Adipocyte (in vitro differentiated cells): ENCODE measurements at regions not wholly inside any gene's neighbourhood (a gene's known extent, or its start where the extent isn't known, plus 50 kb on each side); places are given as distances from the start of the nearest gene placed in this dataset.

Source experiments
- DNase-seq: peaks from one replicate; pipeline ENCODE4 v3.0.0-alpha.2; 2015; ENCODE audit warnings: low read depth
- H3K27me3 ChIP-seq: replicated peaks from 2 replicates; pipeline ENCODE4 v1.7.0; 2013; ENCODE audit warnings: mild to moderate bottlenecking, low read length, moderate library complexity; ENCODE audit not compliant: control insufficient read depth, insufficient read depth
- H3K36me3 ChIP-seq: 2 replicates; pipeline ENCODE4 v1.7.0; 2013; ENCODE audit warnings: low read length, mild to moderate bottlenecking, moderate library complexity; ENCODE audit not compliant: control insufficient read depth, insufficient read depth, severe bottlenecking
- H3K4me1 ChIP-seq: 2 replicates; pipeline ENCODE4 v1.7.0; 2013; ENCODE audit warnings: mild to moderate bottlenecking, low read length, moderate library complexity; ENCODE audit not compliant: control insufficient read depth, insufficient read depth
- H3K4me3 ChIP-seq: 2 replicates; pipeline ENCODE4 v1.7.0; 2013; ENCODE audit warnings: mild to moderate bottlenecking, low read length, moderate library complexity
- H3K9ac ChIP-seq: 2 replicates; pipeline ENCODE4 v1.7.0; 2013; ENCODE audit warnings: mild to moderate bottlenecking, low read length, moderate library complexity
- H3K9me3 ChIP-seq: 2 replicates; pipeline ENCODE4 v1.7.0; 2013; ENCODE audit warnings: mild to moderate bottlenecking, low read length, moderate library complexity; ENCODE audit not compliant: control insufficient read depth

DNA sequence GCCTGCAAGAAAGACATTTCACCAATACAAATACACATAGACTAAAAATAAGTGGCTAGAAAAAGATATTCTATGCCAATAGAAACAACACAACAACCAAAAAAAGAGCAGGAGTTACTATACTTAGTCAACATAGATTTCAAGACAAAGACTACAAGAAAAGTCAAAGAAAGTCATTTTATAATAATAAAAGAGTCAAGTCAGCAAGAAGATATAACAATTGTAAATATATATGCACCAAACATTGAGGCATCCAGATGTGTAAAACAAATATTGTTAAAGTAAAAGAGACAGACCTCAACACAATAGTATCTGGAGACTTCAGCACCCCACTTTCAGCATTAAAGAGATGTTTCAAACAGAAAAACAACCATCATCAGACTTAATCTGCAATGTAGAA lies 104.6 kb downstream of the AMY1C start:
- no peak overlapping the region for H3K4me3 ChIP-seq
- no peak overlapping the region for H3K9ac ChIP-seq
- H3K27me3 ChIP-seq, result no peaks in the 10 kb centered on the region
- H3K36me3 ChIP-seq, result no peaks in the 10 kb centered on the region
- no peaks in the 10 kb centered on the region for H3K4me1 ChIP-seq
- no peak for DNase-seq
- peaks cover 6% of the 10 kb centered on the region for H3K9me3 ChIP-seq

GRCh38 chr1:103859721-103860120 lies 110.0 kb downstream of the AMY1C start:
- no peak overlapping the region for H3K4me3 ChIP-seq
- H3K9me3 ChIP-seq, result peaks cover 4% of the 10 kb centered on the region
- H3K36me3 ChIP-seq, result no peaks in the 10 kb centered on the region
- no peaks in the 10 kb centered on the region for H3K4me1 ChIP-seq
- no peak overlapping the region for H3K9ac ChIP-seq
- no peak for DNase-seq
- H3K27me3 ChIP-seq, result no peaks in the 10 kb centered on the region

DNA sequence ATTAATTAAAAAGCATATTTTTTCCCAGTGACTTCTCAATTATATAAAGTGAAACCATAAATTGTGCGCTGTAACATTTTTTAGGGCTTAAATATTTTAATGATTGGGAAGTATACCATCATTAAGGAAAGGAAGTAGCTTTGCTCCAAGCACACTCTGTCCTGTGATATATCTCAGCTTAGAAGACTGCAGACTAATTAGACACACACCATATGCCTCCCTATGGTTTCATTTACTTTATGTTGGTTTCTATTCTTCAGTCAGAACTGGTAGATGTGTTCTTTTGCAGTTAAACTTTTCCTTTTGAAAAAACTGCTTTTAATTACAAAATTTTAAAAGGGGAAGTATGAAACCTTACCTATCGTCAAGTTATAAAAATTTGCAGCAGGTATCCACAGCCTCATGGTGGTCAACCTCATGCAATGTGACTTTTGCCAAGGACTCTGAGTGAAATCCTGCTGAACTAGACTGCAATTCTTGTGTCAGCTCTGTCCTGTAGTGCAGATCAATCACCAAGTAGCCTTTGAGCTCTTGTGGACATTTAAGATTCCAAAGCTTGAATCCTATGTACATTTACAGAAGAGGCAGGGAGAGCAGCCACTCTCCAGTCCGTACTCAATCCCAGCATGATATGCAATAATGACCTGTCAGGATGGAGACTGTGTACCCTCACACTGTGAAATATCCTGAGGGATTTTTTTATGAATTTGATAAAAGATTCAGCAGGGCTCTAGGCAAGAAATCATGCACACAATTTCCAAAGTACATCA lies 149.1 kb downstream of the AMY1C start:
- H3K9me3 ChIP-seq, result no peaks in the 10 kb centered on the region
- H3K36me3 ChIP-seq, result no peaks in the 10 kb centered on the region
- no peaks in the 10 kb centered on the region for H3K27me3 ChIP-seq
- H3K9ac ChIP-seq, result no peak overlapping the region
- no peak overlapping the region for H3K4me3 ChIP-seq
- no peaks in the 10 kb centered on the region for H3K4me1 ChIP-seq
- no peak for DNase-seq

DNA sequence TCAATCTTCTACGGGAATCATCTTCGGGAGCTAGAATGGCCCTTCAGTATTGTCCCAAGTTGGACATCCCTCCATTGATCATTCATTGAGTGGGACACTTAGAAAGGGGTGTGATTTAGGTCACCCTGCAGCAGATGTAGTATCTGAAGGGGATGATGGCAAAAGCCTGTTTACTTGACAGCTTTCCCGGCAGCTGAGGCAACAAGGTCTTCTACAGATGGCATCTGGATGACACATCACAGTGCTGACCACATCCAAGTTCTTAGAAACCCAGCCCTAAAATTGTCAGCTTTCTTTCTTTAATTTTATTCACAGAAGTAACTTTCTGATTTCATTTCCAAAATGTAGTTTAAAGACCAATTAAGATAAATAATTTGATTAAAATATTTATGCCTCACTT lies 150.3 kb downstream of the AMY1C start:
- Histone ChIP-seq H3K9ac (no peak overlapping the region), H3K36me3 (no peaks in the 10 kb centered on the region), H3K27me3 (no peaks in the 10 kb centered on the region), H3K4me3 (no peak overlapping the region), H3K4me1 (no peaks in the 10 kb centered on the region), H3K9me3 (no peaks in the 10 kb centered on the region)
- DNase-seq, result no peak

DNA sequence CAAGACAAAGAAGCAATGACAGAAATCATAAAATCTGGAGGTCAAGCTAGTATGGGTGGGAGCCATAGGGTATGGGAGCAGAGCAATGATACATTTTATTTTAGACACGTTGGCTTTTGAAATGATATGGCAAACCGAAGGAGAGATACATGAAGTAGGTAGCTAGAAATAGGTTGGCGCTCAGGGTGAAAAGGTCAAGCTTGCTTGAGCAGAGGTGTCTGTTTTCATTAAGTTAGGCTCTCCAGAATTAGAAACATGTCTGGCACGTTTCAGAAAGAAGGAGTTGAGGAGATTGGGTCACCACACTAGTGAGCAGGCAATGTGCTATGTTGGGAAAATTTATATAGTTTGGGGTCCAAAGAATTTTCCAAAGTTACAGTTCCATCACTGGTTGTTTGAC lies 151.4 kb downstream of the AMY1C start:
- DNase-seq, result no peak
- H3K4me3 ChIP-seq, result no peak overlapping the region

GRCh38 chr1:103905363-103905762 lies 155.7 kb downstream of the AMY1C start:
- H3K27me3 ChIP-seq, result no peaks in the 10 kb centered on the region
- no peaks in the 10 kb centered on the region for H3K9me3 ChIP-seq
- no peaks in the 10 kb centered on the region for H3K36me3 ChIP-seq
- no peak overlapping the region for H3K9ac ChIP-seq
- no peak for DNase-seq
- no peaks in the 10 kb centered on the region for H3K4me1 ChIP-seq
- H3K4me3 ChIP-seq, result no peak overlapping the region

More for the DNA sequence above, 151.4 kb downstream of the AMY1C start:
- H3K4me1 ChIP-seq, result no peaks in the 10 kb centered on the region
- no peaks in the 10 kb centered on the region for H3K27me3 ChIP-seq
- no peak overlapping the region for H3K9ac ChIP-seq
- no peaks in the 10 kb centered on the region for H3K36me3 ChIP-seq
- no peaks in the 10 kb centered on the region for H3K9me3 ChIP-seq

- Histone ChIP-seq H3K9me3 (no peaks in the 10 kb centered on the region), H3K27me3 (no peaks in the 10 kb centered on the region), H3K9ac (no peak overlapping the region), H3K36me3 (no peaks in the 10 kb centered on the region), H3K4me1 (no peaks in the 10 kb centered on the region), H3K4me3 (no peak overlapping the region)
- no peak for DNase-seq
Observed at GRCh38 chr1:103911450-103911849, 161.8 kb downstream of the AMY1C start.

GRCh38 chr1:103917795-103918194 lies 168.1 kb downstream of the AMY1C start:
- Histone ChIP-seq H3K4me3 (no peak overlapping the region), H3K4me1 (no peaks in the 10 kb centered on the region), H3K27me3 (no peaks in the 10 kb centered on the region), H3K36me3 (no peaks in the 10 kb centered on the region), H3K9ac (no peak overlapping the region), H3K9me3 (no peaks in the 10 kb centered on the region)
- no peak for DNase-seq

DNA sequence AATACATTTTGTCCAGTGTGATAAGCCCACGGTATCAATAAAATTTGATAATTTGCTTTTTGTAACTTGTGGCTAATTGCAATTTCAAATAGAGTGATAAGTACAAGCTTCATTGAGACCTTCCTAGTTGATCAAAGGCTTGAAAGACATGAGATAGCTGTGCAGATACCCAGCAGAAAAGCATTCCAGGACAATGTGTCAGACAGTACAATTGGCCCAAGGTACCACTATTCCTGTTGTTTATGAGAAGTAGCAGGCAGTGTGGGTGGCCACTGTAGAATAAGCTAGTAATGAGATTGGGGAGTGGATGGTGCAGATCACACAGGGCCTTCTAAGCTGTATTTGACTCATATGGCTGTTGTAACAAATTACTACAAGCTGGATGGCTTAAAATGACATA lies 182.2 kb downstream of the AMY1C start:
- DNase-seq, result no peak
- Histone ChIP-seq H3K4me3 (no peak overlapping the region), H3K36me3 (no peaks in the 10 kb centered on the region), H3K4me1 (no peaks in the 10 kb centered on the region), H3K9me3 (no peaks in the 10 kb centered on the region), H3K9ac (no peak overlapping the region), H3K27me3 (no peaks in the 10 kb centered on the region)

DNA sequence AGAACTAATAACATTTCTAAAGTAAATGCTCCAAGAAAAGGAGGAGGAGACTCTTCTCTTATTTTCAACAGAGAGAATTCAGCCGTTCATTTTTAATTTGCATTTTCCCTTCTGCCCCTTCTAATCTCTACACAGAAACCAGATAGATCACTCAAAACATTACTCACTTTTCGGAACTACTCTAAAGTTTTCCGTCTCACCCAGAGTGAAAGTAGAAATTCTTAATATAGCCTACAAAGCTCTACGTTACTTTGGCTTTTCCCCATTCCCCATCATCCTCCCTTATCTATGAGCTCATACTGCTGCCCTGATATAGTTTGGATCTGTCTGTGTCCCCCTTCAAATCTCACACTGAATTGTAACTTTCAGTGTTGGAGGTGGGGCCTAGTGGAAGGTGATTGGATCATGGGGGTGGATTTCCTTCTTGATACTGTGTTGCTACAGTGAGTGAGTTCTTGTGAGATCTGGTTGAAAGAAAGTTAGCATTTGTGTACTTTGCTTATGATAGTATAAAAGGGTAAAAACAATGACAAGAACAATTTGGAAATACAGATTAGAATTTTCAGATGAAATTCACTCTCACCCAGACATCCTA lies 188.2 kb downstream of the AMY1C start:
- Histone ChIP-seq H3K4me1 (no peaks in the 10 kb centered on the region), H3K9me3 (no peaks in the 10 kb centered on the region), H3K36me3 (no peaks in the 10 kb centered on the region), H3K9ac (no peak overlapping the region), H3K27me3 (no peaks in the 10 kb centered on the region), H3K4me3 (no peak overlapping the region)
- DNase-seq, result no peak

- H3K4me1 ChIP-seq, result no peaks in the 10 kb centered on the region
- H3K4me3 ChIP-seq, result no peak overlapping the region
- no peaks in the 10 kb centered on the region for H3K36me3 ChIP-seq
- no peak overlapping the region for H3K9ac ChIP-seq
- no peaks in the 10 kb centered on the region for H3K27me3 ChIP-seq
- DNase-seq, result no peak
- H3K9me3 ChIP-seq, result no peaks in the 10 kb centered on the region
Observed at GRCh38 chr1:103941086-103941485, 191.4 kb downstream of the AMY1C start.

DNA sequence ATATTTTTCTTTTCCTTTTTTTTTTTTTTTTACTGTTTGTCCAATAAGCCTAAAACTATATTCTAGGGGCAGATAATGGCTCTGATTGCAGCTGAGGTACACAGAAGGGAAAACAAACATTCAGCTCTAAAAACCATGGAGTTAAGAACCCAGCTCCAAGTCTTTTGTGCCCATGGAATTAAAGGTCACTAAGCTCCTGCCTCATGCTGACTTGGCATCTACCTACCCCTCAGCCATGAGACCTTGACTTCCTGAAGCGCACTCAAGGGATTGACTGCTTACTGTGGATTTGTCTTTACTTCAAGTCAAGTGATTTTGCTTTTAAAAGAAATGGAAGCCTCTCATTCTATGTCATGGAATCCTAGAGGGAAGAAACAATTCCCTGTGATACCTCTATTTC lies 192.3 kb downstream of the AMY1C start:
- DNase-seq, result no peak
- H3K27me3 ChIP-seq, result no peaks in the 10 kb centered on the region

More for the DNA sequence above, 192.3 kb downstream of the AMY1C start:
- Histone ChIP-seq H3K9ac (no peak overlapping the region), H3K9me3 (no peaks in the 10 kb centered on the region), H3K4me3 (no peak overlapping the region), H3K4me1 (no peaks in the 10 kb centered on the region), H3K36me3 (no peaks in the 10 kb centered on the region)
